ENCODE measurements at regions not wholly inside any gene's neighbourhood (a gene's known extent, or its start where the extent isn't known, plus 50 kb on each side); places are given as distances from the start of the nearest gene placed in this dataset.

DNA sequence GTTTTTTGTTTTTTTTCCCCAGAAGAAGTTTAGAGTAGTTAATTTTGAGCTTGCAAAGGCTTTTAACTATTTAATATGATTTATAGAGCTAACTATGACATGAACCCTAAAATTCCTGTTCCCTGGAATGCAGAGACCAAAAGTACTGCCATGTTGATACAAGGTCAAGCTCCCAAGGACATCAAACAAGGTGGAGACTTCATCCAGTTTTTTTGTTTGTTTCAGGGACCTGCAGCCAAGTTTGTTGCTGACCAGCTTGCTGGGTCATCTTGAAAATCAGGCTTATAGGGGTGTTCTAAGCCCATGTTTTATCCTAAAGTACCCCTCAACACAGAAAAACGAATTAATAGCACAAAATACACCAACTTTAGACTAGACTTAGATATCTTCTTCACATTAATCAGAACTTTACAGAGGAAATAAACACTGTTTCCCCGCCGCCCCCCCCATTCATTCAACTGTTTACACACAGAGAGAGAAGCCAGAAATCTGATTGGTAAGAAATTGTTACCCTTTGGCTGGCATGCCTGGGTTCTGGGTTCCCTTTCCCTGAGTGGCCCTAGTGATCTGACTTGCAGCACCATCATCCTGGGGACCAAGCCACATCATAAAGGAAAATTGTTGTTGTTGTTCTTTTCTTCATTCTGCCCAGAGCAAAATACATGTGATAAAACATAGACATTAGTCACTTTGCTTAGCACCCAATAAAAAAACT, 860.5 kb downstream of the CCSER2 start:
- no peak for DNase-seq
- intact Hi-C loops (cut with micrococcal nuclease; ENCODE audit: unreplicated experiment), result no loop called here
- Mint-ChIP-seq H3K36me3 (ENCODE audit: insufficient read depth, unreplicated experiment) (no peaks in the 10 kb centered on the region), H3K9me3 (ENCODE audit: low read depth, unreplicated experiment) (no peaks in the 10 kb centered on the region), H3K4me3 (ENCODE audit: low read depth, unreplicated experiment) (no peak overlapping the region), H3K4me1 (ENCODE audit: low read depth, unreplicated experiment) (no peaks in the 10 kb centered on the region), H3K27me3 (ENCODE audit: unreplicated experiment) (no peaks in the 10 kb centered on the region), H3K27ac (ENCODE audit: unreplicated experiment) (no peak overlapping the region)
- CTCF ChIA-PET, result no interaction called here
- TF ChIP-seq, protein P1, sequence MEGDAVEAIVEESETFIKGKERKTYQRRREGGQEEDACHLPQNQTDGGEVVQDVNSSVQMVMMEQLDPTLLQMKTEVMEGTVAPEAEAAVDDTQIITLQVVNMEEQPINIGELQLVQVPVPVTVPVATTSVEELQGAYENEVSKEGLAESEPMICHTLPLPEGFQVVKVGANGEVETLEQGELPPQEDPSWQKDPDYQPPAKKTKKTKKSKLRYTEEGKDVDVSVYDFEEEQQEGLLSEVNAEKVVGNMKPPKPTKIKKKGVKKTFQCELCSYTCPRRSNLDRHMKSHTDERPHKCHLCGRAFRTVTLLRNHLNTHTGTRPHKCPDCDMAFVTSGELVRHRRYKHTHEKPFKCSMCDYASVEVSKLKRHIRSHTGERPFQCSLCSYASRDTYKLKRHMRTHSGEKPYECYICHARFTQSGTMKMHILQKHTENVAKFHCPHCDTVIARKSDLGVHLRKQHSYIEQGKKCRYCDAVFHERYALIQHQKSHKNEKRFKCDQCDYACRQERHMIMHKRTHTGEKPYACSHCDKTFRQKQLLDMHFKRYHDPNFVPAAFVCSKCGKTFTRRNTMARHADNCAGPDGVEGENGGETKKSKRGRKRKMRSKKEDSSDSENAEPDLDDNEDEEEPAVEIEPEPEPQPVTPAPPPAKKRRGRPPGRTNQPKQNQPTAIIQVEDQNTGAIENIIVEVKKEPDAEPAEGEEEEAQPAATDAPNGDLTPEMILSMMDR (IDR thresholded peaks at IDR 0.05; ENCODE audit: unreplicated experiment), result no peak
- no TSS peak for BruUV-seq (replicated peaks)

DNA sequence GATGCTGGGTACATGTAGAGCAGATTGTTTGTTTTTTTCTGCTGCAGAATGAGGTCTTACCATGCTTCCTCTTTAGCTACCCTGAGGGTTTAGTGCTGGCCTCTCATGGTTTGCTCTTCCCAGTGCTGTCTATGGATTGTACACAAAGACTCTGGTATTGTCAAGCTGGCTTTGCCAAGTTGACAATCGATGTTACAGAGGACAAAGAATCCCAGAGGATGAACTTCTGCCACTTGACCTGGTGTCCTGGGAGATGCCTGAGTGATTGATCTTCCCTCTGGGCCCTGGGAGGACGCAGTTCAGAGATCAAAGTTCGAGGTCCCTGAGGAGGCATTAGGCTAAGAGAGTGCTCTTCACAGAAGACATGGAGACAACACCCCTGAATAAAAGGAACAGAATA, 865.4 kb downstream of the CCSER2 start:
- Mint-ChIP-seq H3K27me3 (ENCODE audit: unreplicated experiment) (no peaks in the 10 kb centered on the region), H3K27ac (ENCODE audit: unreplicated experiment) (no peak overlapping the region), H3K36me3 (ENCODE audit: insufficient read depth, unreplicated experiment) (no peaks in the 10 kb centered on the region), H3K4me1 (ENCODE audit: low read depth, unreplicated experiment) (no peaks in the 10 kb centered on the region), H3K4me3 (ENCODE audit: low read depth, unreplicated experiment) (no peak overlapping the region), H3K9me3 (ENCODE audit: low read depth, unreplicated experiment) (peaks cover 3% of the 10 kb centered on the region)
- DNase-seq, result no peak
- CTCF ChIA-PET, result no interaction called here
- intact Hi-C loops (cut with micrococcal nuclease; ENCODE audit: unreplicated experiment), result no loop called here
- TF ChIP-seq, protein P1 (IDR thresholded peaks at IDR 0.05; ENCODE audit: unreplicated experiment), result no peak
- no TSS peak for BruUV-seq (replicated peaks)

DNA sequence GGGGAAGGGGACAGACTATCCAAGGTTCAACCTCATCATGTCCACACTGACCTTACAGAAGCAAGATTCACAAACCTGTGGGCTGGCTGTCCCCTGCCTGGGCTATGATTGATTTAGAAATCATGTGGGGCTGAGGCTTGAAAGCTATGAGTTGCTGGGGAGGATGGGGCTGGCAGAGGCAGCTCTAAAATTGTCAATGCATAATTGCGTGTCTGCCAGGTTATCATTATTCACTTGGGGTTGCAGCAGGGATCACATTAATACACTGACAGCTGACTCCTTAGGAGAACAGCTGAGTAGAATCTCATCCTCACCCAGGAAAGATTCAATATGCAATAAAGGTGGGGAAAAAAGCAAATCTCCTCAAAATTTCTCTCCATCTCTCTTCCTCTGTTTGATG, 866.3 kb downstream of the CCSER2 start:
- Mint-ChIP-seq H3K4me1 (ENCODE audit: low read depth, unreplicated experiment) (no peaks in the 10 kb centered on the region), H3K4me3 (ENCODE audit: low read depth, unreplicated experiment) (no peak overlapping the region), H3K27me3 (ENCODE audit: unreplicated experiment) (no peaks in the 10 kb centered on the region), H3K36me3 (ENCODE audit: insufficient read depth, unreplicated experiment) (no peaks in the 10 kb centered on the region), H3K27ac (ENCODE audit: unreplicated experiment) (no peak overlapping the region), H3K9me3 (ENCODE audit: low read depth, unreplicated experiment) (peaks cover 6% of the 10 kb centered on the region)
- DNase-seq, result no peak
- no TSS peak for BruUV-seq (replicated peaks)
- TF ChIP-seq, protein P1 (IDR thresholded peaks at IDR 0.05; ENCODE audit: unreplicated experiment), result no peak
- intact Hi-C loops (cut with micrococcal nuclease; ENCODE audit: unreplicated experiment), result no loop called here
- CTCF ChIA-PET, result no interaction called here

DNA sequence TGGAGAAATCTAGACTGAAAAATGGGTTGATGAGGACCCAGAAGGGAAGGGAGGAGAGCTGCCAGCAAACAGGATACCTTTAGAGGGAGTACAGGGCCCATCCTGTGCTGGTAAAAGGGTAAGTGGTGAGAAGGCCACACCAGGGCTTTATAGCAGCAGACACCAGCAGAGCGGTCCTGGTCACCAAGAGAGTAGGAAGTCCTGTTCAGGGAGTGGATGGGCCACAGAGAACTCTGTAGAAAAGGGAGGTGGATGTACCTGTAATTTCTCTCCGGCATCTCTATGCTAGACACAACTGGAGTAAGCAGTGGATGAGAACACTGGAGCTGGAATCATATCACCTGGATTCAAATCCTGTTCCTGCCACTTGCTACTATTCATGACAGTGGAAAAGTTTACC, 867.2 kb downstream of the CCSER2 start:
- DNase-seq, result no peak
- BruUV-seq (replicated peaks), result no TSS peak
- TF ChIP-seq, protein P1 (IDR thresholded peaks at IDR 0.05; ENCODE audit: unreplicated experiment), result no peak
- CTCF ChIA-PET, result no interaction called here
- H3K4me1 Mint-ChIP-seq (ENCODE audit: low read depth, unreplicated experiment), result no peaks in the 10 kb centered on the region
- no peak overlapping the region for H3K27ac Mint-ChIP-seq (ENCODE audit: unreplicated experiment)
- intact Hi-C loops (cut with micrococcal nuclease; ENCODE audit: unreplicated experiment), result no loop called here
- no peak overlapping the region for H3K4me3 Mint-ChIP-seq (ENCODE audit: low read depth, unreplicated experiment)
- no peaks in the 10 kb centered on the region for H3K36me3 Mint-ChIP-seq (ENCODE audit: insufficient read depth, unreplicated experiment)
- no peaks in the 10 kb centered on the region for H3K27me3 Mint-ChIP-seq (ENCODE audit: unreplicated experiment)
- H3K9me3 Mint-ChIP-seq (ENCODE audit: low read depth, unreplicated experiment), result peaks cover 10% of the 10 kb centered on the region
